HG03469 (cell line): ENCODE measurements at regions not wholly inside any gene's neighbourhood (a gene's known extent, or its start where the extent isn't known, plus 50 kb on each side); places are given as distances from the start of the nearest gene placed in this dataset.
"Not testable (repeated sequence)": the region's sequence is repeated elsewhere in the genome, so short reads cannot be mapped to it uniquely, and the experiment has no call there.

Experiments
- ATAC-seq: cut with Tn5 transposase; IDR thresholded peaks from one replicate; pipeline ENCODE4 v1.9.1; 2021; ENCODE audit warnings: mild to moderate bottlenecking, moderate library complexity, moderate number of reproducible peaks; ENCODE audit not compliant: unreplicated experiment

DNA sequence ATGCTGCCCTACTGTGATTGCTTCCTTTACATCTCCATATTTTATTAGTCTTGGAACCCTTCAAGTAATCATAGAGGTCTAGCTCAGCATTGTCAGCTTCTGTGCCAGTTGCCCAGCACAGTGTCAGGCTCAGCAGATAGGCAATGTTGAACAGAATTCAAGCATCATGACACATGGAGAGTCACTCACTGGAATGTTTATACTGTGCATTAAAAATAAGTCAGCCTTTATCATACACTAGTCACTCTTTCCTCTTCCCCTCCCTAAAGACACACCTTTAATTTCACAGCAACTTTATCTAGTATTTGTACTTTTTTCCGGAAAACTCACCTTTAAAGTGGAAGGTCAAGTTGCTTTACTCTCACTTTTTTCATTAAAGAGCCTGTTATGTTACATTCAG is 253.8 kb upstream of the CDH11 start:
- no peak for ATAC-seq

DNA sequence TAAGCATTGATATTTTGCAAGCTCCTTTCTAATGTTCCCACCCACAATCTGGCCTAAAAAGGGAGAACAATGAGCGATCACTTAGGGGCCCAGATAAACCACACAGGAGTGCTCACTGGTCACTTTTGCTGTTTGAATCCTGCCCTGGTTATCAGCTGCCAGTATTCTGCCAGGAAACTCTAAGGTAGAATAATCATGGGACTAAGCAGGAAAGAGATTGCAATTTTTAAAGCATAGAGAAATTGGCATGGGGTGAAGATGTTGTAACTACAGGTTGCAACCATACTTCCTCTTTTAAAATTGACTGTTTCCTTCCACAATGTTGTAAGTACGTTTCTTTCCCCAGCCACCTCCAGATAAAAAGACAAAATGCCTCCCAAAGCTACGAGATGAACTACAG is 251.2 kb upstream of the CDH11 start:
- no peak for ATAC-seq

GRCh38 chr16:65372171-65372570 is 250.3 kb upstream of the CDH11 start:
- no peak for ATAC-seq

GRCh38 chr16:65365732-65366715 is 244.2 kb upstream of the CDH11 start:
- no peak for ATAC-seq

- ATAC-seq: not testable (repeated sequence)
Measured at GRCh38 chr16:65356721-65357120, 234.9 kb upstream of the CDH11 start.

GRCh38 chr16:65355706-65356105 is 233.8 kb upstream of the CDH11 start:
- no peak for ATAC-seq

DNA sequence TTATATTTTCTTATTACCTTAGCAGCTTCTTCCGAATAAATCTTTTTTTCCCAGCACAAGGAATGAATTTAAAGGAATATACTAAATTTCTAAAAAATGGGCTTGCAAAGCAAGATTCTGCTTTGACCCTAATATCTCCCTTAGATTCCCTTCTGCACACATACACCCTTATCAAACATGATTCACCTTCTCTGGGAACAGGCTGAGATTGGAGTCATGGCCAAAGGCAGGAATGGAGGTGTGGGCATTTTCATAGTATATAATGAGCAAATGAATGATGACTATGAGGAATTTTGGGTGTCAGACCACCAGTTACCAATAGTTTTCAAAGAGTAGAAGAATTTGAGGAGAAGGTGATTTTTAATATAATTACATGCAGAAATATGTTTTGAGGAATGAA is 231.3 kb upstream of the CDH11 start:
- no peak for ATAC-seq

- no peak for ATAC-seq
Measured at GRCh38 chr16:65349626-65350025, 227.8 kb upstream of the CDH11 start.

GRCh38 chr16:65343556-65343955 is 221.7 kb upstream of the CDH11 start:
- ATAC-seq: no peak

DNA sequence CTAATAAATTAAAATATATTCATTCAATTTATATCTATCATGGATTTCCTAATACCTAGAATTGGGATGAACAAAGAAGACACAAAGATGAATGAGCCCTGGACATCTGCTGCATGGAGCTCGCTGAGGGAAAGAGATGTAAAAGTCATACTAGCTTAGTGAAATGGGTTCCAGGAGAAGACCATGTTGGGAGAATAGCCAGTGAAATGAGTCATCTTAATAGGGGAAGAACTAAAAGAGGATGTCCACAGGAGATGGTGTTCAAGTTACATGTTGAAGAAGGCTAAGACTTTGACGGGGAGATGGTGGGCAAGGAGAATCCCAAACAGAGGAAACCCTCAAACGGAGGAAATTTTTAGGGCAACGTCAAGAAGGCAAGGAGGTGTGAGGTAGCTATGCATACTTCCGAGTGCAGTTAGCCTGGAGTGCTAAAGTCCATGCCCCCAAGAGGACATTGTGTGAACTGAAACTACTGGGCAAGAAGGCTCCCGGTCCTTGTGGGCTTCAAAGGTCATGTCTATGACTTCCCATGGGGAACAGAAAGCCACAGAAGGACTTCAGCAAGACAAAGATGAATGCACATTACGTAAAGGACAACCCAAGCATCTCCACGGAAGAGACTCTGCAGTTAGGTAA is 220.5 kb upstream of the CDH11 start:
- ATAC-seq: no peak

DNA sequence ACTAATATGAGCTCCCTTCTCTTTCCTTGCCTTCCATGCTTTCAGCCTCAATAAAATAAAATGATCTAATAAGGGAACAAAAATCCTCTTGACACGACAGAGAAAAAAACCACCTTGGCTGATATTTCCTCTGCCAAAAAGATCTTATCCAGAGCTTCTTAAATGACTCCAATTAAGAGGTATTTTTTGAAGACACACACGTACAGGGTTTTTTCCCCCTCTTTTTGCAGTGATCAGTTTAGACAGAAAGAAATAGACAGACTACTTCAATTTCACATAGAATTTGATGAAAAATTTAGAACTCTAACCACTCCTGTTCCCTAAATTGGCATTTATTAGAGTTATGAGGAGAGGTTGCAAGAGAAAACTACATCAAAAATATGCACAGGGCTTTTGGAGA is 217.2 kb upstream of the CDH11 start:
- no peak for ATAC-seq

GRCh38 chr16:65336160-65336559 is 214.3 kb upstream of the CDH11 start:
- no peak for ATAC-seq

GRCh38 chr16:65334081-65334480 is 212.2 kb upstream of the CDH11 start:
- ATAC-seq: no peak

- ATAC-seq: no peak
Measured at GRCh38 chr16:65333283-65333682, 211.4 kb upstream of the CDH11 start.

- no peak for ATAC-seq
Measured at GRCh38 chr16:65327346-65327745, 205.5 kb upstream of the CDH11 start.

- no peak for ATAC-seq
Measured at GRCh38 chr16:65323655-65324237, 201.9 kb upstream of the CDH11 start.

- no peak for ATAC-seq
Measured at GRCh38 chr16:65319621-65320231, 197.9 kb upstream of the CDH11 start.

DNA sequence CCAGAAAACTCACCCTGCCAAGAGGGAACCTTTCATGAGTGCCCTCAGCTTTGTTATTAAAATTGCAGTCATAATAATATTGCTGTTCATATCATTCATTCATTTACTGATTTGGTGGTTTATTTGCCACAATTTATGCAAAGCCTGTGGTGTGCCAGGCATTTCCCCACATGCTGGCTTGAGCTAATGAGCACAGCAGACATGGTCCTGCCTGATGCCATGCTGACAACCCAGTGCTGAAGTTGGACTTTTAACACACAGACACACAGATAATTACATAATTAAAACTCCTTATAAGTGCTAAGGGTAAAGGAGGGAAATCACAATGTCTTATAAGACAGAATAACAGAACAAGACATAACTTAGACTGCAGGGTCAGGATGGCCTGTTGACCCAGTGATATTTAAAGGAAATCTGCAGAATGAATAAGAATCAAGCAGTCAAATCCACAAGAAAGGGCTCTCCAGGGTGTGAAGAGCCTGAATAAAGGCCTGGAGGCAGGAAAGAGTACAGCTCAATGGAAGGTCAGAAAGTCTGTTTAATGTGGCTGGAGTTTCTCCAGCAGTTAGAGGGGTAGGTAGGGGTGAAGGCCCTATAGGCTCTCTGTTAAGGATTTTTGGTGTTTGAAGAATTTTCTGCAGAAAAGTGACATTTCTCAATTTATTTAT is 196.9 kb upstream of the CDH11 start:
- no peak for ATAC-seq

GRCh38 chr16:65318138-65318537 is 196.3 kb upstream of the CDH11 start:
- no peak for ATAC-seq

GRCh38 chr16:65316808-65317207 is 194.9 kb upstream of the CDH11 start:
- no peak for ATAC-seq
